ENCODE measurements at regions not wholly inside any gene's neighbourhood (a gene's known extent, or its start where the extent isn't known, plus 50 kb on each side); places are given as distances from the start of the nearest gene placed in this dataset.
"Not testable (repeated sequence)": the region's sequence is repeated elsewhere in the genome, so short reads cannot be mapped to it uniquely, and the experiment has no call there.

DNA sequence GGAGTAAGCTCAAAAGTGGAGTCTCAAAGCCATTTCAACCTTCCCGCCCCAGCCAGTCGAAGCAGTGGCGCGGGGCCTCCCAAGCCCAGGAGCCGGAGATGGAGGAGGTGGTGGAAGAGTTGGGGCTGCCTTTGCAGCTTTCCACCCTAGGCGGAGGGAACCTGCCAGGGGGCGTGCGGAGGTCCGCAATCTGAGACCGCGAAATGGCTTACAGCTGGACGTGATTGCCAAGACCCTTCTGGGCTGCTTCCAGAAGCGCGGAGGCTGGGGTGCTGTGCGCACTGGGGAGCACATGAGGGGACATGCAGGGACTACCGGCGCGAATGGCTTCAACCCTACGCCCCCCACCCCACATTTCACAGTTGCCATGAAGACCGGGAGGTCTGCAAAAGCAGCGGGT, 86.2 kb downstream of the PRR15 start:
- no peak for DNase-seq

DNA sequence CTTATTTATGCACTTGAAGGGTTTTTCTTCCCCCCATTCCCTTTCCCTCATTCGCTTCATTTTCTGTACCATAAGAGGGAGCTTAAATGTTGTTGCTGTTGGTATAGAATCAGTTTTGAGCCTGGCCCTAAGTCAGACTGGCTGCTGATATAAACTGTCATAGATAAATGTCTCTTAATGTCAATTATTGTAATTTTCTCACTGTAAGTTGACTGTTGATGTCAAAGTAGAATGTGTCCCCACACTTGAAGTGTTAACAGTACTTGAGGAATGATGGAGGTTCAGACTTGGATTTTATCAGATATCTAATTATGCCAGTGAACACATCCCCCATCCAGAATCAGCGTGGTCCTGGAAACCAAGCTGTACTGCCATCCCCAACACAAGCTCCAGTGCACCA, 87.8 kb downstream of the PRR15 start:
- DNase-seq = no peak

DNA sequence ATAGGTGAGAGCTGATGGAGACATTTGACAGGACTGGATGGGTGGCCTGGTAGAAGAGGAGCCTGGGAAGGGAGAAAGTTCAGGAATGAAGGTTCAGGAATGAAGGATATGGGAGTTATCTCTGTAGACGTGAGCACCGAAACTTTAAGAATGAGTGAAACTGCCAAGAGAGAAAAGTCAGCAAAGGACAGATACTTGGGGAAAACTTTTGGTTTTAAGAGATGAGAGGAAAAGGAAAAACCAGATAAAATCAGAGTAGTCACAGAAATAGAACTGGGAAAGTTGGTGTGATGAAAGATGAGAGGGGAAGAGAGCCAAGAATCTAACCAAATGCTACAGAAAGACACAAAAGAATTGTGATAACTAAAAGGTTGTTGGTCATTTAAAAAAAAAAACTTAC, 88.9 kb downstream of the PRR15 start:
- no peak for DNase-seq

DNA sequence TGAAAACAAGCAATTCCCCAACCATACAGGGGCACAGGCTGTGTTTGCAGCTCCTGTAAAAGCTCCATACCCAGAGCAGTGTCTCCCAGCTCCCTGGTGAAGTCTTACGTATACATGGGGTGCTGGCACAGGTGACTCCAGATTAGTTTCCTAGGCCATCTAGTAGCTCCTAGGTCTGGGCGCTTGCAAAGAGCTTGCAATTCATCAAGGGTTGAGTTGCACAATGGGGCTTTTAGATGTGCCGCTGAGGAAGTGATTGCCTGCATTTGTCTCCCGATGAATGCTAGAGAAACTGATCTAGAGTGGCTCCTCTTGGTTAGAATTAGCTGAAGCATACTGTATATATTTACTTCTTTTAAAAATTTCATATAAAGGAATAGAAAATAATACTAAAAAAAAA, 90.7 kb downstream of the PRR15 start:
- DNase-seq = not testable (repeated sequence)

DNA sequence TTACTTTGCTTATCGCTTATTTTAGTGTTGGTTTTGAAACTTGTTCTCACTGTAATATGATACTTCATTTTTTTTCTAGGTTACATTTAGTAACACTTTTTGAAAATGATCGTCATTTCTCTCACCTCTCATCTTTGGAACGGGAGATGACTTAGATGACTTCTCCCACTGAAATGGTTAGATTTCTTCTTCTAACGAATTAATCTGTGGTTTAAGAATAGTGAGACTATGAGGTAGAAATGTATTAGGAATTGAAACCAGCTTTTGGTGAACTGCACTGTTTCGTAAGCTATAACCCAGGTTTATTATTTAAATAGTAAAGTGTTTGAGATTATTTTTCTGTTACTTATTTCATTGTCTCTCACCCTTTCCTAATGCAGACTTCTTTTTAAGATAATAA, 93.7 kb downstream of the PRR15 start:
- no peak for DNase-seq

DNA sequence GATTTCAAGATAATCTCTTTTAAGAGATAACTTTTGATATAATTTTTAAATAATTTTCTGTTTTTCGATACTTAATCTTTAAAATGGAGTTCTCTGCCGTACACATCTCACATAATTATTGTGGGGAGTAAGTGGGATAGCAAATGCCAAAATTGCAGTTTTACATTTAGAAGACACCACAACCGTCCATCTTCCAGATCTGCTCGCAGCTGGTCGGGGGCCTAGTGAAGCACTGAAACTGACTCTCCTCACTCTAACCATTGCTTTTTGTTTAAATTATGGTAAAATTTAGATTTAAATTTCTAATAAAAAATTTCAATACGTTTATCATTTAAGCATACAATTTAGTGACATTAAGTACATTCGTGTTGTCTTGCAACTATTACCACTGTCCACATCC, 94.2 kb downstream of the PRR15 start:
- DNase-seq = no peak

DNA sequence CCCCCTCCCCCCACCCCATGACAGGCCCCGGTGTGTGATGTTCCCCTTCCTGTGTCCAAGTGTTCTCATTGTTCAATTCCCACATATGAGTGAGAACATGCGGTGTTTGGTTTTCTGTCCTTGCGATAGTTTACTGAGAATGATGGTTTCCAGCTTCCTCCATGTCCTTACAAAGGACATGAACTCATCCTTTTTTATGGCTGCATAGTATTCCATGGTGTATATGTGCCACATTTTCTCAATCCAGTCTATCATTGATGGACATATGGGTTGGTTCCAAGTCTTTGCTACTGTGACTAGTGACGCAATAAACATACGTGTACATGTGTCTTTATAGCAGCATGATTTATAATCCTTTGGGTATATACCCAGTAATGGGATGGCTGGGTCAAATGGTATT, 95.6 kb downstream of the PRR15 start:
- DNase-seq = not testable (repeated sequence)

DNA sequence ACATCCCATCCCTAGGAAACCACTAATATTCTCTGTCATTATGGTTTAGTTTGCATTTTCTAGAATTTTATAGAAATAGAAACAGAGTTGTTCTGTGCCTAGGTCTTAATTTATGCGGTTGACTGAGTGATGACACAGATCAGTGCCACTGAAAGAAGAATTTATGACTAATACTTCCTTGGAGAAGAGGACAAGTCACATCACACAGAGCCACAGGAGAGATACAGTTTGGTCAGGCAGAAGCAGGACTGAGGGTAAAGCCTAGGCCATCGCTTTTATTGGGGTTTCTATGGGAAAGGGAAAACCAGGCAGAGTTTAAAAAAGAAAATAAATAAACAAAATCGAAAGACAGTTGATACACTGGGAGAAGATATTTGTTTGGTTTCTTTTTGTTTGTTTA, 99.3 kb downstream of the PRR15 start:
- not testable (repeated sequence) for DNase-seq

DNA sequence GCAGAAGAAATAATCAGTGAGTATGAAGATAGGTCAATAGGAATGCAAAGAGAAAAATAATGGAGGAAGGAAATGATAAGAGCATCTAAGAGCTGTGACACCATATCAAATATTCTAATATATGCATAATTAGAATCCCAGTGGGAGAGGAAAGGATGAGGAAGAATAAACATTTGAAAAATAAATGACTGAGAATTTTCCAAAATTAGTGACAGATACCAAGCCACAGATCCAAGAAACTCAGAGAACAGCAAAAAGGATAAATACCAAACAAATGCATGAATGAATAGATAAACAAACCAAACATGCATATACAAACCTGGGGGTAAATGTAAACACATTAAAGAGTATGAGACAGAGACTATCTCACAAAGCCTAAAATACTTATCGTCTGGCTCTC, 101.4 kb downstream of the PRR15 start:
- DNase-seq = not testable (repeated sequence)

DNA sequence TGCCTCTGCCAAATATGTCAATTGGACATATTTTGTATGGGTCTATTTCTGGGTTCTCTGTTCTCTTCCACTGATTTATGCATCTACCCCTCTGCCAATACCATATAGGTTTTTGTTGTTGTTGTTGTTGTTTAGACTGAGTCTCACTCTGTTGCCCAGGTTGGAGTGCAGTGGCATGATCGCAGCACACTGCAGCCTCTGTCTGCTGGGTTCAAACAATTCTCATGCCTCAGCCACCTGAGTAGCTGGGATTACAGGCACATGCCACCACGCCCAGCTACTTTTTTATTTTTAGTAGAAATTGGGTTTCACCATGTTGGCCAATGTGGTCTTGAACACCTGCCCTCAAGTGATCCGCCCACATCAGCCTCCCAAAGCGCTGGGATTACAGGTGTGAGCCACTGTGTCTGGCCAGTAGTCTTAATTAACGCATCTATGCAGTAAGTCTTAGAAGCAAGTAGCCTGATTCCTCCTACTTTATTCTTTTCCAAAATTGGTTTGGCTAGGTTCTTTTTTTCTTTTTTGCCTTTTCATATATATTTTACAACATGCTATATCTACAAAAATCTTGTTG, 103.5 kb downstream of the PRR15 start:
- DNase-seq = not testable (repeated sequence)

DNA sequence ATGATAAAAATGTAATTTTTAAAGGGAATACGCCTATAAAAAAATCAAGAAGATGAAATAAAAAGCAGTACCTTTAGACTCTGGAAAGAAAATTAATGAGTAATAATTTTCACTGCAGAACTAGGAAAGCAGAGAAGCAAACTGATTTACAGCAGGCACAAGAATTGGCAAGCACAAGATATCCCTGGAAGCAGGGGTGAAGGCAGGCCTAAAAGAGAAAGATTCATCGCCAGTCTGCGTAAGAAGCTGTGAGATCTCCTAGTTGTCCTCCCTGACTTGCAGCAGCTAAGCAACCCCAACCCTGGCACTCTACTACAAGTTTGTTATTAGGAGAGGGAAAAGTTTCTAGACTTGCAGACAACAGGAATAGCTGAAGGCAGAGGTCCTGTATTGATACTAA, 107.7 kb downstream of the PRR15 start:
- not testable (repeated sequence) for DNase-seq

DNA sequence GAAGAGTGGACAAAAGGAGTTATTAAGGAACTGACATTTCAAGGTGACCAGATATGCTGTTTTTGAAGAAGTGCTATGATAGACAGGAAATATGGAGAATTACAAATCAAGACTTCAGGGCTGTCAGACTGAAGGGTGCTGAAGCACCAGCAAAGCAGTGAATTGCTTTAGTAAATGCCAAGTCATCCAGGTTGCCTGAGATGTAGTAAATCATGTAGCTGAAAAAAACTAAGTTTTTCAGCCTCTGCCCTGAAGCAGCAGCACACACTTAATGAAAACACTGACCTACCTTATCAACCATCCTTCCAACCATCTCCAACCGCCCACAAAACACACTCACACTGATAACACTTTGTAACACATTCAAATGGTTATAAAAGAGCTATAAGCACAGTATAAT, 110.0 kb downstream of the PRR15 start:
- DNase-seq = not testable (repeated sequence)

DNA sequence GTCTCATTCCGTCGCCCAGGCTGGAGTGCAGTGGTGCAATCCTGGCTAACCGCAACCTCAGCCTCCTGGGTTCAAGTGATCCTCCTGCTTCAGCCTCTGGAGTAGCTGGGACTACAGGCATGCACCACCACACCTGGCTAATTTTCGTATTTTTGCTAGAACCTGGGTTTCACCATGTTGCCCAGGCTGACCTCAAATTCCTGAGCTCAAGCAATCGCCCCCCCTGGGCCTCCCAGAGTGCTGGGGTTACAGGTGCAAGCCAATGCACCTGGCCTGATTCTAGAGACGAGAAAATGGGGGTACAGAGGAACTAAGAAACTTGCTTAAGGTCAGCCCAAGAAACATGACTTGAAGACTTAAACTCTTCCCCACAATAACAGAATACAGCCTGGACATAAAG, 111.0 kb downstream of the PRR15 start:
- not testable (repeated sequence) for DNase-seq

DNA sequence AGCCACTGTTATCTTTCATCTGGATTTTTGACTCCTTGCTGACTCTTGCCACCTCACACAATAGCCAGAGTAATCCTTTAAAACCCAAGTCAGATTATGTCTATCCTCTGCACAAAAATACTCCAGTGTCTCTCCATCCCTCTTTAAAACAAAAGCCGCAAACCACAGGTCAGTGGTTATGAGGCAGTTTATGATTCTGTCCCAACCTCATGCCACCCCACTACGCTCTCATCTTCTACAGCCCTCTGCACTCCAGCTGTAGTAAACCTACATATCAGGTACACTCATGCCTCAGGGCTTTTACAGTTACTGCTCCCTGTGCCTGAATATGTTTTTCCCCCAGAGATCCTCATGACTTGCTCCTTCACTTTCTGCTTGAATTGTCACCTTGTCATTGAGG, 113.6 kb downstream of the PRR15 start:
- not testable (repeated sequence) for DNase-seq

DNA sequence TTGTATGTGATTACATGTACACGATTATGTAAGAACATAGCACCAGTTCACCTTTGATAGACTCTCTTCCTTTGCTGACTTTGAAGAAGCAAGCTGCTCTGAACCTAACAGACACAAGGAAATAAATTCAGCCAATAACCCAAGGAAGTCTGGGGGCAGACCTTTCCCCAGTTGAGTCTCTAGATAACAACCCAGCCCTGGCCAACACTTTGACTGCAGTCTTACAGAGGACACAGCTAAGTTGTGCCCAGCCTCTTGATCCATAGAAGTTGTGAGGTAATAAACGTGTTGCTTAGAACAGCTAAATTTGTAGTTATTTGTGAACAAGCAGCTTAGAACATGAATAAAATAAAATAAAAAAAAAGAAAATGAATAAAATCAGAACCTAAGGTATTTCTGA, 116.3 kb downstream of the PRR15 start:
- DNase-seq = not testable (repeated sequence)

DNA sequence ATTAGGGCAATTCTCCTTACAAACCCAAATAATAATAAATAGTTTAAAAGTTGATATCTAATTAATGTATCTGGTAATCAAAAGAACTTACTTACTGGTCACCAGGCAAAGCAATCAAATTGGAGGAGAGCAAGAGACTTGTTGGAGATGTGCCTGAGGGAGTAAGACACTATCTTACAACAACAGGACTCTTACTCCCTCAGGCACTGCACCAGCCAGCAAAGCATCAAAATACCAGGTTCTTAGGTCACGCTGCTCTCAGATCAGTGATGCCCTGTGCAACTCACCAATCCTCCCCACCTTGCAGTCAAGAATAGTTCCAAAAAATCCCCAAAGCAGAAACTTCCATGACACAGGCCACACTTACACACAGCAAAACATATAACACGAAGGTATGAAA, 117.0 kb downstream of the PRR15 start:
- DNase-seq = not testable (repeated sequence)

DNA sequence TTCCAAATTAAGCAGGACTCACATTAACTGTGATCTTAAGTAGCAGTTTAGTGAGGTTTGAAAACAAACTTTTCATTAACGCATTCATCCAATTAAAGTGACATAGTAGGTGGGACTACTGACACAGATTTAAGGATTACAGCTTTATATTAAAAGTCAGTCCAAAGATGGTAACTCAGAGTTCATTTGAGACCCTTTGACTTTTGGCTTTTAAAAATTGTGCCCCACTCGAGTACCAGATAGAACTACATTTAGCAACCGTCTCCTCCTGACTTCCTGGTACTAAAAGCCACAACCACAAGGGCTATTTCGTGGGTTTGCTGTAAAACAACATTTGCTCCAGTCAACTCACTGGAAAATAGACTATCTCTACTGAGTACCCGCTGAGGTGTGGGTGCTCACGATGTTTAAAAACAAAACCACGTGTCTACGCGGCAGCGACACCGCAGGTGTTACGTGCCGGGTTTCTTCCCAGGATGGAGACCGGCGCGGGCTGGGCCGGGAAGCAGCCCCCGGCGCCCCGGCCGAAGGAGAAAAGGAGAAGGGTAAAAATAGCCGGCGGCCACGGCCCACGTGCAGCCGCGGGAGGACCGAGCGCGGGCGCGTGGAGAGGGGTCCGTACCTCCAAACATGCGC, 120.6 kb downstream of the PRR15 start:
- not testable (repeated sequence) for DNase-seq

DNA sequence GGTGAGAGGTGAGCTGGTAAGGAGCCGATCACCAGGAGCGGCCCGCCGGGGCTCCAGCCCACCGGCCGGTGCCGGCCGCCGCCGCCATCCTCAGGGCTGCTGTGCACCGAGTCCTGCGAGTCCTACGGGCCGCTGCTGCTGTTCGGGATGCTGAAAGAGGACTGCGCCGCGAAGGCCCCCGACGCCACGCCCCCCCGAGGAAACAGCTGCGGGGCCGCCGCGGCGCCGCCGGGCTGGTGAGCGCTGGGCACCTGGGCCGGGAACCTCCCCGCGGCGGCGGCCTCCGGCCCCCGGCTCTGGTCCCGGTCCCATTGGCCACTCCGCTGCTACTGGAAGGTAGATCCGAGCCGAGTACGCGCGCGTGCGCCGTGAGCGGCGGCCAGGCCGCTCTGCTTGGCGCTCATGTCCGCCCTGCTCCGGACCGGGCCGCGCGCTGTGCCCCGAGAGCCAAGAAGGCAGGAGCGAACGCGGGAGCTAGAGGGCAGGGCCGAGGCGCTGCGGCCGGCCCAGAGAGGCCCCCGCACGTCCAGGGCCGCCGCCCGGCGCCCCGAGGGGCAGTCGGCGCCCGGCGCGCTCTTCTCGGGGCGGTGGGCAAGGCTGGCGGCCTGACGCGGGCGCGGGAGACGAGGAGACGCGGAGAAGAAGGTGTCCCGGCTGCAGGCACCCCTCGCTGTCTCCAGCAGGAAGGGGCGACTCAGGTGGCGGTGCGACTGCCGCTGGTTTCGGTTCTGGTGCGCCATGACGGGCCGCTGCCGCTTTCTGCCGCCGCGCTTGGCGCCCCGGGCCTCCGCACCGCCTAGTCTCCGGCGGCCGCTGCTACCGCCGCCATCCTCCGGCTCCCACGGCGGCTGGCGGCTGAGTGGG, 121.3 kb upstream of the WIPF3 start:
- peak; percentile 56 for DNase-seq

DNA sequence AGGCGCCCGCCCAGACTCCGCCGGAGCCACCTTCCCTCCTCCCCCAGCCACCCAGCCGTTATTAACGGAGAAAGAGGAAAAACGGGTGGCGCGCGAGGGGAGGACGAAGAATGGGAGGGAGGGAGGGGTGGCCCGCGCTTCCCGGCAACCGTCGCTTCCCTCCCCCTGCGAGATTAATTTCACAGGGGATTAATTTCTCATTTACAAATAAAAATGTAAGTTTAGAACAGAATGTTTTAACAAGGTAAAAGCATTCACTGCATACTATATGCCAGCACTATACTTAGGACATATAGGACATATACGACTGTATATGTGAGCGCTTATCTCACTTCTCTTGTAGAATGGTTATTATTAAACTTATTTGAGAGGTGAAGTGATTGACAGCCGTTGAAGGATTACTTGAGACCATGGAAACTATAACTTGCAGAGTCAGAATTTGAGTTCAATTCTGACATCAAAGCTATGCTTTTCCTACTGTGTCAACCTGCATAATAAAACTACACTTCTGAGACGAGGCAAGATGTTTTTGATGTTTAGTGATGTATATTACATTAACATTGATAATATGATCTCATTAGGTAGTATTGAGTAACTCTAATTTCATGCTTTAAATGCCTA, 120.5 kb upstream of the WIPF3 start:
- DNase-seq = peak; percentile 50

DNA sequence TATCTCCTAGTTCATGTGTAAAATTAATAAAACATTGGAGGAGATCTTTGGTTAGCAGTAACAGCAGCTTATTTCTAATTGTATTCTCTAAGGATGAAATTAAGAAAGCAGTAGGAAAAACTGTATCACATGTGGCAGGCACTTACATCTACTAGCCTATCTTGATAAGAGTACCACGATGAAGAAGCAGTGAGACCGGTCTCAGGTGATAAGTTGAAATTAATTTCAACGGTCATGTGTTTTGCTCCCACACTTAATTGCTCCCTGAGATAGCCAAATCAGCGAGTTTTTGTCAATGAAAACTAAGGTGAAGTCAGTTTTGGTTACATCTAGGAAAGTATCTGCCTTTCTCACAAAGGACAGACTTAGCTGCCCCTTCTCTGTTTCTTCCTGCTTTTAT, 115.8 kb upstream of the WIPF3 start:
- DNase-seq = not testable (repeated sequence)

DNA sequence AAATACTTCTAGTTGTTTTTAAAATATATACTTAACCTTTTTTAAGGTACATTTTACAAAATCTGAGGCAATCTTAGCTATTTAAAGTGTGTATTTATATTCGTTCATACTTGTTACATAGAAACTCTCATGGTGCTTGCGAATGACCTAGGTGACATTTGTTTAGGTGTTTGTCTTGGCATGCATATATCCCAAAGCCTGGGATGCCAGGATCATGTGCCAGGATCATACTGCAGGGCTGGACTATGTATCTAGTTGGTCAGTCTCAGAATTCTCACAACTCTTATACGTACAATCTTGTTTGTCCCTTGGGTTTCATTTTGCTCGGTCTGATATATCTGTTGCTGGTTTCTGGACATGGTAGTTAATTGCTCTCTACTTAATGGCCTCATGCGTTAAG, 109.9 kb upstream of the WIPF3 start:
- DNase-seq = not testable (repeated sequence)

DNA sequence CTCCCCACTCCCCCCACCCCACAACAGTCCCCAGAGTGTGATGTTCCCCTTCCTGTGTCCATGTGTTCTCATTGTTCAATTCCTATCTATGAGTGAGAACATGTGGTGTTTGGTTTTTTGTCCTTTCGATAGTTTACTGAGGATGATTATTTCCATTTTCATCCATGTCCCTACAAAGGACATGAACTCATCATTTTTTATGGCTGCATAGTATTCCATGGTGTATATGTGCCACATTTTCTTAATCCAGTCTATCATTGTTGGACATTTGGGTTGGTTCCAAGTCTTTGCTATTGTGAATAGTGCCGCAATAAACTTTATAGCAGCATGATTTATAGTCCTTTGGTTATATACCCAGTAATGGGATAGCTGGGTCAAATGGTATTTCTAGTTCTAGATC, 106.6 kb upstream of the WIPF3 start:
- DNase-seq = not testable (repeated sequence)

DNA sequence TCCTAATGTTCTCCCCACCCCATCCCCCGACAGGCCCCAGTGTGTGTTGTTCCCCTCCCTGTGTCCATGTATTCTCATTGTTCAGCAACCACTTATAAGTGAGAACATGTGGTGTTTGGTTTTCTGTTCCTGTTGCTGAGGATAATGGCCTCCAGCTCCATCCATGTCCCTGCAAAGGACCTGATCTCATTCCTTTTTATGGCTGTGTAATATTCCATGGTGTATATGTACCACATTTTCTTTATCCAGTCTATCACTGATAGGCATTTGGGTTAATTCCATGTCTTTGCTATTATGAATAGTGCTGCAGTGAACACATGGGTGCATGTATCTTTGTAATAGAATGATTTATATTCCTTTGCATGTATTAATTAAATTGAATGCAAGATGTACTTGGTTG, 104.8 kb upstream of the WIPF3 start:
- DNase-seq = not testable (repeated sequence)

DNA sequence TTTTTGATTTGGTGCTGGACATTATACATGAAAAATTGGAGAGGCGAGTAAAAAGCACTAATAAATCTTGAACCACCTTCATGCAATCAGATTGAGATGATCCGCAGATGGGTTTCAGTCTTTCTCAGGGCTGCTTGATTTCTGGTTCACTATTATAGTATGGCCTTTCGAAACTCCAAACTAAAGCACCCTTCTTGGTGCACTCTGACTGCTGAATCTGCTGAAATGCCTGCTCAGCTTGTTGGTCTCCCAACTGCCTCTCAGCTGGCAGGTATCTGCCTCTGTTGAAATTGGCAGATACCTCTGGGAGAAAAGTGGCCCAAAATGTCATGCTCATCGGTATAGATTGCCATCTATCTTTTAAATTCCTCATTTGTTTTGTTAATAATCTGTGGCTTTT, 102.5 kb upstream of the WIPF3 start:
- not testable (repeated sequence) for DNase-seq

Measured in NCI-H1105 treated with DMSO at 0.1 percent for 48 hours (cell line).